ENCODE measurements at regions not wholly inside any gene's neighbourhood (a gene's known extent, or its start where the extent isn't known, plus 50 kb on each side); places are given as distances from the start of the nearest gene placed in this dataset.
"Not testable (repeated sequence)": the region's sequence is repeated elsewhere in the genome, so short reads cannot be mapped to it uniquely, and the experiment has no call there.

DNA sequence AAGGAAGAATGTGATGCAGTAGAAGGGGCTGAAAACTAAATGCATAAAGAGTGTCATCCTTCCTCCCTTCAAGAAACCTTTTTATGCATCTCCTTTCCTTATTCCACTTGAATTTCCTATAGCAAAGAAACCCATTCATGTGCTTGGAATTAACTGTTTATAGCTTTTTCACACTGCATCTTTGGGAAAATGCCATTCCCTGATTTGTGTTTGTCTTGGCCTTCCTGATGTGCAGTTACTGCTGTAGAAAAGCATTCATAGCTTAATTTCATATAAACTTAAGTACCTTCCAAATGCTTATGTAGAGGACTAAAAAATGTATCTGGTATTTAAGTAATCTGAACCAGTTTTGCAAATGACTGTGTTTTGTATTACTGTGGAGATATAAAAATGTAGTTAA lies 61.8 kb downstream of the SDR9C7 start:
- DNase-seq: no peak

DNA sequence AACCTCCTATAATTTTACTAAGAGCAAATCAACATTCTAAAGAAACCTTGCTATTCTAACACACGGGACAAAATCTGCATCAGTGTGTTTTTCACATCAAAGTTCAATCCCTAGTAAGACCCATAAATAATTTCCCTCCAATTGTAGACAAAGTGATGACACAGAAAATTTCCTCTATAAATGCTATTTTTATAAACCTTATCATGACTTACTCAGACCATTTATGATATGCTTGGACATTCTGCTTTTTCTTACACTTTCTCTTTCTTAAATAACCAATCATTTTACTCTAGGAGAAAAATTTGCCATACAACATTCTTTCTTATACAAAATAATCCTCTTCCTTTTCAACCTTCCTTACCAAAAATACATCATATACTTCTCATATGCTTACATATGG lies 67.0 kb downstream of the SDR9C7 start:
- no peak for DNase-seq

DNA sequence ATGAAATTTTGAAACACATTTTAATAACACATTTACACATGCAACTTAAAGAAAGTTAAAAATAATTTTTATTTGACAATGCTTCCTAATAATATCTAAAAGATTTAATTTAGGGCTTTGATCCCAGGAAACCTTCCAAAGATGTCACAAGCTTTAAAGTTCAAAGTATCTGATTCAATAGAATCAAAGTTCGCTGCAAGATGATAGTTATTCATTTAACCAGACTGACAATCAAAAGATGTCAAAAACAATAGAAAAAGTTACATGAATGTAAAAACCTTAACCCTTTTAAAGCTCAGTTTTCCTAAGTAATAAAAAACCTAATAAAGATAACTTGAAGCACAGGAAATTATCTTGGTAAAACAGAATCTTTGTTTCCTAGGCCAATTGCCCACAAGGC lies 67.7 kb downstream of the SDR9C7 start:
- no peak for DNase-seq

DNA sequence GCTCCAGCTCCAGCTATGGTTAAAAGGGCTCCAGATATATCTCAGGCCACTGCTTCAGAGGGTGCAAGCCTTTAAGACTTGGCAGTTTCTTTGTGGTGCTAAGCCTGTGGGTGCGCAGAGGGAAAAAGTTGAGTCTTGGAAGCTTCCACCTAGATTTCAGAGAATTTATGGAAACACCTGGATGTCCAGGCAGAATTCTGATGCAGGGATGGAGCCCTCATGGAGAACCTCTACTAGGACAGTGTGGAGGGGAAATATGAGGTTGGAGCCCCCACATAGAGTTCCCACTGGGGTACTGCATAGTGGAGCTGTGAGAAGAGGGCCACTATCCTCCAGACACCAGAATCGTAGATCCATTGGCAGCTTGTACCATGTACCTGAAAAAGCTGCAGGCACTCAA lies 69.9 kb downstream of the SDR9C7 start:
- no peak for DNase-seq

DNA sequence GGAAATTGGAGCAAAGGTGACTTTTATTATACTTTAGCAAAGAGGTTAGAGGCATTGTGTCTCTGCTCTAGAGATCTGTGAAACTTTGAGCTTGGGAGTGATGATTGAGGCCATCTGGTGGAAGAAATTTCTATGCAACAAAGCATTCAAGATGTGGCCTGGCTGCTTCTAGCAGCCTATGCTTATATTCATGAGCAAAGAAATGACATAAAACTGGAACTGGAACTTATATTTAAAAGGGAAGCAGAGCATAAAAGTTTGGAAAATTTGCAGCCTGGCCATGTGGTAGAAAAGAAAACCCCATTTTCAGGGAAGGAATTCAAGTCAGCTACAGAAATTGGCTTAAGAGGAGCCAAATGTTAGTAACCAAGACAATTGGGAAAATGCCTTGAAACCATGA lies 70.4 kb downstream of the SDR9C7 start:
- no peak for DNase-seq

DNA sequence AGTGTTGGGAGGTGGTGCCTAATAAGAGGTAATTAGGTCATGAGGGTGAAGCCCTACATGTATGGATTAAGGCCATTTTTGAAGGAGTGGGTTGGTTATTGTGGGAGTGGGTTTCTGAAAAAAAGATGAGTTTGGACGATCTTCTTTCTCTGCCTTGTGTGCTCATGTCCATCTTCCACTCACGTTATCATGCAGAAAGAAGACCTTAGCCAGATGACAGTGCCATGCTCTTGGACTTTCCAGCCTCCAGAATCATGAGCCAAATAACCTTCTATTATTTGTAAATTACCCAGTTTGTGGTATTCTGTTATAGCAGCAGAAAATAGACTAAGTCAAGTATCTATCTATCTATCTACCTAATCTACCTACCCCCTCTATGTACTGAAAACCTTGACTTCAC lies 71.9 kb downstream of the SDR9C7 start:
- DNase-seq: no peak

DNA sequence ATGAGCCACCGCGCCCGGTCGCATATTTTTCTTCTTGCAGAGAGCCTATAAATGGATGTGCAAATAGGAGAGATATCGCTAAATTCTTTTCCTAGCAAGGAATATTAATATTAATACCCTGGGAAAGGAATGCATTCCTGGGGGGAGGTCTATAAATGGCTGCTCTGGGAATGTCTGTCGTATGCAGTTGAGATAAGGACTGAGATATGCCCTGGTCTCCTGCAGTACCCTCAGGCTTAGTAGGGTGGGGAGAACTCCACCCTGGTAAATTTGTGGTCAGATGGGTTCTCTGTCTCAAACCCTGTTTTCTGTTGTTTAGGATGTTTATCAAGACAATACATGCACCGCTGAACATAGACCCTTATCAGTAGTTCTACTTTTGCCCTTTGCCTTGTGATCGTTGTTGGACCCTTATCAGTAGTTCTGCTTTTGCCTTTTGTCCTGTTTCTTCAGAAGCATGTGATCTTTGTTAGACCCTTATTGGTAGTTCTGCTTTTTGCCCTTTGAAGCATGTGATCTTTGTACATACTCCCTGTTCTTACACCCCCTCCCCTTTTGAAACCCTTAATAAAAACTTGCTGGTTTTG lies 80.7 kb downstream of the SDR9C7 start:
- DNase-seq: not testable (repeated sequence)

DNA sequence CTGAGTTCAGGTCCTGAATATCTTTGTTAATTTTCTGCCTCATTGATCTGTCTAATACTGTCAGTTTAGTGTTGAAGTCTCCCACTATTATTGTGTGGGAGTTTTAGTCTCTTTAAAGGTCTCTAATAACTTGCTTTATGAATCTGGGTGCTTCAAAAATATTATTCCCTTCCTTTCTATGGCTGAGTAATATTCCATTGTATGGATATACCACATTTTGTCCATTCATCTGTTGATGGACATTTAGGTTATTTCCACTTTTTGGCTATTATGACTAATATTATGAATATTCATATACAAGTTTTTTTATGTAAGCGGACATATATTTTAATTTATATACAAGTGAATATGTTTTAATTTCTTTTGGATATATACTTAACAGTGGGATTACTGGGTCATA lies 82.7 kb downstream of the SDR9C7 start:
- DNase-seq: no peak

DNA sequence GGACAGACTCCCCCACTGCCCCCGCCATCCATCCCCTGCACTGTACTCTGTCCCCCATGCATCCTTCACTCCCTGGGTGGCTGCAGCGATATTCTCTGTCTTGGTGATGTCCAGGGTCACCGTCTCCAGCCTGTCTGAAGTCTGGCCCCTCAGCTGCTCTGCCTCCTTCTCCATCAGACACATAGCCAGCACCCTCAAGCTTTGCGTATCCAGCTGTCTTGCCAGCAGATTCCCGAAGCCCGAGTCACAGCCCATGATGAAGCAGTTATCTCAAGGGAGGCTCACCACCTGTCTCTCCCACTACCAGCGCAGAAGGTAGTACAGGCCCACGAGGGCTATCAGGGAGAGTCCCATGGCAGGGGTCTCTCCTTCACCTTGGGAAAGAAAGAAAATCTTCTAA lies 77.8 kb downstream of the HSD17B6 start:
- no peak for DNase-seq

DNA sequence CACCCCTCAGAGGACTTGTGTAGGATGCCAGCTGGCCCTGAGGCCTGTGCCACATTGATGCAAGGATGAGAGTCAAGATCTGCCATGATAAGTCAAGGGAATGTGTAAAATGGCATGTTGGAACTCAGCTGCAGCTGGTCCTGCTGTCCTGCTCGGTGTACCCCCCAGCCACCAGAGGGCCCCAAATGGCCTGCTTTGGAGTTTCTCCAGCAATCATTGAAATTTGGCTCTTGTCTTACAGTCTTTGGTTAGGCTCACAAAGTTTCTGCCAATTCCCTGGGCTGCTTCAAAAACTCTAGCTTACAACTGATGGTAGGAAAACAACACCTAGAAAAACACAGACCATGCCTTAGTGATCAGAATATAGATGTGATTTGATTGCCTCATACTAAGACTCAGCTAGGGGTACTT lies 76.8 kb downstream of the HSD17B6 start:
- DNase-seq: peak; percentile 65

DNA sequence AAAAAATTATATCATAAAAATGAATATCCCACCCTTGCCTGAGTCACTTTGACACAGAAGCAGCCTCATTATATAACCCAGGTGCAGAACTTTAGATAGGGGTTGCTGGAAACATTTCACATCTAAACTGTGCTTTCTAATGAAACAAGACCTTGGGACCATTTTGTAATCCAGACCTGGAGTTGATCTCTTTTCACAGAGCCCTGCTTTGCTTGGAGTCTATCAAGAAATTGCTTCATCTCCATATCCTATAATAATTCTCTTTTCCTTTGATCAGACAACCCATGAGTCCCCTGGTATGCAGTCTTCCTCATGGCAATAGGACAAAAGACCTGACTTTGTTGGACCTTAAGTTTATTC lies 76.3 kb downstream of the HSD17B6 start:
- DNase-seq: no peak

DNA sequence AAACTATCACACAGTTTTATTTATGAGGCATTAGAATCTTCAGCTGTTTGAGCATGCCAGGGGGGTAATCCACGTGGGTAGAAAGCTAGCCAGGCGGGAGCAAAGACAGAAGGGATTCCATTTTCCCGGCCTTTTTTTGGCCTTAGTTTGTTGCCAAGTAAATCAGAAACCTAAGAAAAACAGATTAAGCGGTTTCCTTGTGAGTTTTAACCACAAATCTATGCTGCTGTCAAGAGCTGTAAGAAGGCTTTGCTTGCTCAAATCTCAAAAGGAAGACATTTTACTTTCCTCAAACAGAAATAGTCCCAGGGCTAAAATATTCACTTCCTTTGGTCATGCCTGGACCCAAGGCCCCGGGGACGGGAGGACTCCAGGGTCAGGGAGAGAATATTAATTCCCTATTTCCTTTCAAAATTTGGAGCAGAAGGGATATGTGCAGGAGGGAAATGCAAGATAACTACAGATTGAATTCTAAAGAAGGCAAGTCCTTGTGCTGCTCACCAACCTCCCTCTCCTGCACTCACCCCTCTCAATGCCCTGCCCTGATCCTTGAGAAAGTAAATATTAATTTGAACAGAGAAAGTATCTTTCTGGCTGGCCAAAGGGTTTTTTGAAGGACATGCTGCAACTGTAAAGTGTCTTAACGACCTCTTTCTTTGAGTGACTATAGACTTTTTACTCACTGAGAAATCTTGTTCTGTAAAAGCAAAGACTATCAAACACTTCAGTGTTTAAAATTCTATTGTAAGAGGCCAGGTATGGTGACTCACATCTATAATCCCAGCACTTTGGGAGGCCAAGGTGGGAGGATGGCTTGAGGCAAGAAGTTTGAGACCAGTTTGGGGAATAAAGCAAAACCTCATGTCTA lies 75.7 kb downstream of the HSD17B6 start:
- no peak for DNase-seq
